HT1080 (cell line): ENCODE measurements at regions not wholly inside any gene's neighbourhood (a gene's known extent, or its start where the extent isn't known, plus 50 kb on each side); places are given as distances from the start of the nearest gene placed in this dataset.

ENCODE experiments used
- DNase-seq: peaks from one replicate; pipeline ENCODE4 v3.0.0-alpha.2; 2015; ENCODE audit warnings: low read depth

DNA sequence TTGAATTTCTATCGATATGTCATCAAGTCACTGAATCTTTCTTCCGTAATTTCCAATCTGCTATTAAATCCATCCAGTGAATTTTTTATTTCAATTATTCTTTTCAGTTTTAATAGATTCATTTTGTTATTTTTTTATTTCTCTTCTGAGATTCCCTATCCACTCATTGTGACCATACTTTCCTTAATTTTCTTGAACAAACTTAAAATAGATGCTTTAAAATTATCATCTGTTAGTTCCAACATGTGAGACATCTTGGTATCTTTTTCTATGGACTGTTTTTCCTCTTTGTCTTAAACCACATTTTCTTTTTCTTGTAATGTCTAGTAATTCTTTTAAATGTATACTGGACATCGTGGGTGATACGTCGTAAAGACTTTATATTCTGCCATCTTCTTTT is 236.6 kb upstream of the TLE3 start:
- no peak for DNase-seq

- DNase-seq, result no peak
These were observed 231.5 kb upstream of the TLE3 start for GRCh38 chr15:70329179-70329578.

DNA sequence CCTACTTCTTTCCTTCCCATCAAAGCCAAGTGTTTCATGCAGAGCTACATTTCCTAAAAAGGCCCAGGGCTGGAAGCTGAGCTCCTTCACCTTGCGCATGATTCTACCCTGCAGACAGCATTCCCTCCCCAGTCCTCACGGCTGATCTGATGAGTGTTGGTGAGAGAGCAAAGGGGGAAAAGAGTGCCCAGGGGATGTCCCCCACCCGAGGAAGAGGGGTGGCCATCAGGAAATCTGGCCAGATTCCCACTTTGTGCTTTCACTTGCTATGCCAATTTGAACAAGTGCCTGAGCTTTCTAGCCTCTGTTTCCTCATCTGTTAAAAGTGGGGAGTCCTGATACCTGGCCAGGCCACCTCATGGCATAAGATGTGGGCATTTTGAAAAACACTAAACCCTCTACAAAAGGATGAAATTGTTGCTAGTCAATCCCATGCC is 231.0 kb upstream of the TLE3 start:
- no peak for DNase-seq

GRCh38 chr15:70327856-70328678 is 230.3 kb upstream of the TLE3 start:
- peak; percentile 73 for DNase-seq

DNA sequence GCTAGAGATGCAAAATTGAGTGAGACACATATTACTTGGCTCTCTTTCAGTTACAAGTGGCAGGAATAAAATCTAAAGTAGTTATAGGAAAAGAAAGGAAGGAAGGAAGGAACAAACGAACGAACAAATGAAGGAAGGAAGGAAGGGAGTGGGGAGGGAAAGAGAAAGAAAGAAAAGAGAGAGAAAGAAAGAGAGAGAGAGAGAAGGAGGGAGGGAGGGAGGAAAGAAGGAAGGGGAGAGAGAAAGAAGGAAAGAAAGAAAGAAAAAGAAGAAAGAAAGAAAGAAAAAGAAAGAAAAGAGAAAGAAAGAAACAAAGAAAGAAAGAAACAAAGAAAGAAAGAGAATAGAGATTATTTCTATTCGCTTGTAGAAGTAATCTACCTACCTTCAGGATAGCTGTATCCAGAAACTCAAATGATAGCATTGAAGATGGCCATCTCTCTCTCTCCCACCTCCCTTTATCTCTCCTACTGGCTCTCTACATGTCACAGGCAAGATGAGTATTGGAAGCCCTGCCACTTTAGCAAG is 229.7 kb upstream of the TLE3 start:
- DNase-seq, result no peak

DNA sequence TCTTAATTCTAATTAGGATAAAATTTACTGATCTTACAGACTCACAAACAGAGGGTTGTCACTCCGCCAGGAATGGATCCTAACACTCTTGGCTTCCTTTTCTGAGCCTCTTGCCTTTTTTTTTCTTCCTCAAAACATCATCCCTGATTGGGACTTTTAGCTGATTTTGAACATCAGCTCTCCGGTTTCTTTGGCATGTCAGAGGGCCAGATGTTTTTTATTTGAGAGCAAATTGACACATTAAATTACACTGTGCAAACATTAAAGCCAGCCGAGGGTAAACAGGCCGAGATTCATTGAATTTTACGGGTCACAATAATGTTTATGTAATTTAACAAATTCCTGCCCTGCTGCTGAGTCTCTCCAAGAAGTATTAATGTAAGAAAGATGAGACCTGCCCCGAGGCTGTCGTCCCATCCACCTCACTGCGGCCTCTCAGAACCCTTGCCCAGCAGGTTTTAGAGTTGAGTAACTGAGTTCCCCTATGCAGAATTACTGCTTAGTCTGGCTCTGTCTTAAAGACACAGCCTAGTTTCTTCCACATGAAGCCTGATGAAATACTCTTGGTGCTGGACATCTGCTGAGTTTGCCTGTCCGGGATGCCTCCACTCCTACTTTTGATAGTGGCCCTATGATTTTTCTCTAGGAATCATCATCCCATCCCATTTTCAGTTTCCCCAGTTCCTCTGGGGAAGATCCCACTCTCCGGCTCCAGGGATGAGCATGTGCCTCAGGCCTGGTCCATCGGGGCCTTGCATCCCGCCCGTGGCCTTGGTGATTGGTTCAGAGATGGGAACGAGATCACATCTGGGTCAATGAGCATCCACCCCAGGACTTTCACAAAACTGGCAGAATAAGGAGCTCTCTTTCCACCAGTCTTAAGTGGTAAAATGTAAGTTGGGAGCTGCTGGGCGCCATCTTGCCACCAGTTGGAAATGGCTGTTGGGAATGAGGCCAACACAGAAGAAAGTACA is 226.6 kb upstream of the TLE3 start:
- no peak for DNase-seq

DNA sequence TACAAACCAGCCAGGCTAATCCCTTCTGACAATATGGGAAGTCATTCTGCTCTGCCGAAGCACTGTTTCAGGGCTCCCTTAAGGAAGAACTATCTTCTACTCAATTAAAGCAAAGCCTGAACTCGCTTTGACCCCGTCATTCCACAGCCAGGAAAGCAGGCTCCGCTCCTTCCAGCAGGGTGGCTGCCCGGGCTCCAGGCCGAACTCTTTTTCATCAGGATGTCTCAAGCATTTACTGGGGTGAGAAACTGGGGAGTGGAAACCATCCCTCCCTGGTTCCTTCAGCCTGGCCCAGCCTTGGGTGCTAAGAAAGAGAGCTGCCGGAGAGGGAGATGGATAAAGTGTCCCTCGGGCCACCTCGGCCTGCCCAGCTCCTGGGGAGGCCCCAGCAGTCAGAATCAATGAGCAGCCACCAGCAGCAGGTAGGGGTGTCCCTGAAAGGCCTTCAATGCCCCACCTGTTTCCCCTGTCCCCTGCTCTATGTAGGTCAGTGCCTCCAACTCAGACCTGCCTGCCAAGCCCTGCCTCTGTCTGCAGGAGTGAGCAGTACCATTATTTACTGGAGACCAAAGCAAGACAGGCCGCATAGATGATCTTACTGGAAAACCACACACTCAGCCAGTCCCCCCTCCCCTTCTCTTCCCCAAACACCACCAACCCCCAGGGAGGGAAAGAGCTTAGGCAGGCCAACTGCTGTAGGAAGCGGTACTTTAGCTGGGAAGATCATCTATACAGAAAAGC is 225.6 kb upstream of the TLE3 start:
- DNase-seq, result no peak

GRCh38 chr15:70322051-70322668 is 224.4 kb upstream of the TLE3 start:
- no peak for DNase-seq

DNA sequence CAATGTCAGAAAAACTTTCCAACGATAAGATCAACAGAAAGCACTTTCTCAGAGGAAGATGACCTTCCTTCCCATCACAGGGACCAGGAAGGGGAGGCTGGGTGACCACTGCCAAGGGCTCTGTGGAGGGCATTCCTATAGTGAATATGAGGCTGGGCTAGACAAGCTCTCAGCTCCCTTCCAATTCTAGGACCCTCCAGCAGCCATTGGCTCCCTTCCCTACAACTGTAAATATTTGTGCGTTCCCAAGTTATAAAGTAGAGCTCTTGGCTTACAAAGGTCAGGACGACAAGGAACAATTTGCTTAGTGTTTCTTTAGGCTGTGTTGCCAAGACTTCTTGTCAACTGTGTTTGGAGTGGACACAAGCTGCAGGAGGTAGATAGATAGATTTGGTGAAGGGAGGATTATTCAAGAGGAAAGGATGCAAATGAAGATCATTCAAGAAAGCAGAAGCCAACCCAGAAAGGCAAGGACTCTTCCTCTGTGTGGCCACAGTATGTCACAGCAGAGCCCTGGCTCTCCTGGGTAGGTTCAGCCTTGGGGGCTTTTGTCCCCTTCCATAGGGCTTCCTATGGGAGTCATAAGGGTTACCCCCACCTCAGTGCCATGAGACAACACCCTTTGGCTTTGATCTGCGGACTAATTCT is 223.6 kb upstream of the TLE3 start:
- no peak for DNase-seq

- no peak for DNase-seq
These were observed 222.8 kb upstream of the TLE3 start for GRCh38 chr15:70320482-70320881.

- DNase-seq, result no peak
These were observed 222.4 kb upstream of the TLE3 start for GRCh38 chr15:70320077-70320476.

GRCh38 chr15:70319466-70319865 is 221.7 kb upstream of the TLE3 start:
- no peak for DNase-seq

- DNase-seq, result peak; percentile 10
These were observed 221.1 kb upstream of the TLE3 start for GRCh38 chr15:70318594-70319465.

DNA sequence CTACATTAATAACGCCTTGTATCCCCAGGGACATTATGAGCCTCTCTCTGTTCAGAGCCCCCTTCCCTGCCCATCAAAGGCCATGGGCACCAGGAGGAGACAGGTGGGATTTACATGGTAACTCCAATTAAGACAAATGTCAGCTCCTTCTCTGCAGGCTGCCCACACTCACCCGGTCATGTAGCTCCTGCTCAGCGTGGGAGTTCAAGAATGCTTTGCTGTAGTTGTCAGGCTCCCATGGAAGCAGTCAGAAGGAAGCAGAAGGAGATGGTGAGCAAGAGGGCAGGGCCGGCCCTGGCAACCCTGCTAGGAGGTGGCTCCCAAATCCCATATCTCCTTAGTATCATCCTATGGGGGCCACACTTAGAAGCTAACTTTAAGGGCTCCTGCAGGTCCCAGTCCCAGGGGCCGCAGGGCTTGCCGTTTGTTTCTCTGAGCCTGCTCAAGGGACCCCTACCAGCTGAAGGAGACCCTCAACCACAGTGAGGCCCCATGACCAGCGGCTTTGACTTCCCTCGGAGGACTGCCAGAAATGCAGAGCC is 218.4 kb upstream of the TLE3 start:
- DNase-seq, result no peak

DNA sequence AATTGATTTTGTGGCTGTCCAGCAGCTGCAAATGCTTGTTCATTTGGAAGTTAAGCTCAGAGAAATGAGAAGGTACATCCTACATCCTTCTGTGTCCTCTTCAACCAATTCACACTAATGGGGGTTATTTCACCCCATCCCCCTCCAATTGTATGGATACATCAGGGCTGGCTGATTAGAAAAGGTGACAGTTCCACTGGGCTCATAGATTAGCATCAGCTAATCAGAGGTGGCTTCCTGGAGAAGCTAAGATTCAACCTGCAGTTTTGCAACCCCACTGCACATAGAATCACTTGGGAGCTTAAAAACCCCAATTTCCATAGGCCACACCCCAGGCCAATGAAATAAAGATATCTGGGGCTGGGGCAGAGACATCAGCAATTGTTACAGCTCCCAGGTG is 217.7 kb upstream of the TLE3 start:
- DNase-seq, result no peak

- no peak for DNase-seq
These were observed 217.0 kb upstream of the TLE3 start for GRCh38 chr15:70314688-70315087.

- no peak for DNase-seq
These were observed 216.3 kb upstream of the TLE3 start for GRCh38 chr15:70314018-70314354.

DNA sequence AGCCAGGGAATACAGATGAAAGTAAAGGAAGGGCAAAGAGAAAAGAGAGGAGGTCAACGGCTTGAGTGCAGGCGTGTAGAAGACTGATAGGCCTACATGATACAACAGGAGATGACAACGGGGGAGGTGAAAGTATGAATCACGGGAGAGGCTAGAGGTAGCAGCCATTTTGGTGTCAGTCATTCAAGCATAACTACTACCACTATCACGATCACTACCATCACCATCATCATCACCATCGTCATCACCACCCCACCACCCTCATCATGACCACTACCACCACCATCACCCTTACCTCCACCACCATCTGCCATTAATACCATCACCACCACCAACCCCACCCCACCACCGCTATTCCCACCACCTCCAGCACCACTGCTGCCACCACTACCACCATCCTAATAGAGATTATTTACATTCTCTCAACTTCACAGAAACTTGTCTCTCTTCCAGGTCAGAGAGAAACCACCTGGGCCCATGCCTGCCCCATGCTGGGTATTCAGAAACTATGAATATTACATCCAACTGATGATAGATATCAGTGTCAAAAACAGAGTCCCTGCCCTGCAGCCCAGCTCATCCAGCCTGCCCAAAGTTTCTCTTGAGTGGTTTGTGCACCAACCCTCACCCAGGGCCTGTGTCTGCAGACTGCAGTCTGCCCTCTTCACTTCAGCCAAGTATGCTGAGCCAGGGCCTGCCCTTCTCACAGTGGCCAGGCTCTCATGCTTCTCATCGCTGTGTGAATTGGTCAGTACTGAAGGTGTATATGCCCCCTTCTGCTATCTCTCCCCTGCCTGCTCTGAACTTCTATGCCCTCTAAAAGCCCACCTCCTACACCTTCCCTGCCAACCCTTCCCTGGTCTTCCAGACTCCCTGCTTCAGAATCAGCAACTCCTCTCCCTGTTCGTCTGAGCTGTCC is 215.6 kb upstream of the TLE3 start:
- no peak for DNase-seq
